ENCODE measurements at regions not wholly inside any gene's neighbourhood (a gene's known extent, or its start where the extent isn't known, plus 50 kb on each side); places are given as distances from the start of the nearest gene placed in this dataset.

DNA sequence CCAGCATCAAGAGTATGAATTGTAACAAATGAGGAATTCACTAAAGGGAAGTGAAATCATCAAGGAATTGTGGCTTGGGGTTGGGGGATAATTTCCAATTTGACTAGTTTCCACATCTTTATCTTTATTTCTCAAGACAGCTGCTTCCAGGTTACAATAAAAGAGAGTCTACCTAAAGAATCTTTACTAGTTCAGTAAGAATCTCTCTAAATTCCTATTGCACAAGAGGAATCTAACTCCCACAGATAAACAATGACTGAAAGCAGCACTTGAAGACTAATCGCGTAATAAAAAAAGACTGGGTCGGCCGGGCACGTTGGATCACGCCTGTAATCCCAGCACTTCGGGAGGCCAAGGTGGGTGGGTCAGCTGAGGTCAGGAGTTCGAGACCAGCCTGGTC lies 194.4 kb downstream of the KBTBD8 start:
- TF ChIP-seq, protein P1, sequence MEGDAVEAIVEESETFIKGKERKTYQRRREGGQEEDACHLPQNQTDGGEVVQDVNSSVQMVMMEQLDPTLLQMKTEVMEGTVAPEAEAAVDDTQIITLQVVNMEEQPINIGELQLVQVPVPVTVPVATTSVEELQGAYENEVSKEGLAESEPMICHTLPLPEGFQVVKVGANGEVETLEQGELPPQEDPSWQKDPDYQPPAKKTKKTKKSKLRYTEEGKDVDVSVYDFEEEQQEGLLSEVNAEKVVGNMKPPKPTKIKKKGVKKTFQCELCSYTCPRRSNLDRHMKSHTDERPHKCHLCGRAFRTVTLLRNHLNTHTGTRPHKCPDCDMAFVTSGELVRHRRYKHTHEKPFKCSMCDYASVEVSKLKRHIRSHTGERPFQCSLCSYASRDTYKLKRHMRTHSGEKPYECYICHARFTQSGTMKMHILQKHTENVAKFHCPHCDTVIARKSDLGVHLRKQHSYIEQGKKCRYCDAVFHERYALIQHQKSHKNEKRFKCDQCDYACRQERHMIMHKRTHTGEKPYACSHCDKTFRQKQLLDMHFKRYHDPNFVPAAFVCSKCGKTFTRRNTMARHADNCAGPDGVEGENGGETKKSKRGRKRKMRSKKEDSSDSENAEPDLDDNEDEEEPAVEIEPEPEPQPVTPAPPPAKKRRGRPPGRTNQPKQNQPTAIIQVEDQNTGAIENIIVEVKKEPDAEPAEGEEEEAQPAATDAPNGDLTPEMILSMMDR (IDR thresholded peaks at IDR 0.05; ENCODE audit: insufficient read depth, low read depth, low read length, missing control alignments) = no peak
- no peak overlapping the region for H3K4me3 ChIP-seq (ENCODE audit: low read length)
- DNase-seq (ENCODE audit: low read depth) = no peak

DNA sequence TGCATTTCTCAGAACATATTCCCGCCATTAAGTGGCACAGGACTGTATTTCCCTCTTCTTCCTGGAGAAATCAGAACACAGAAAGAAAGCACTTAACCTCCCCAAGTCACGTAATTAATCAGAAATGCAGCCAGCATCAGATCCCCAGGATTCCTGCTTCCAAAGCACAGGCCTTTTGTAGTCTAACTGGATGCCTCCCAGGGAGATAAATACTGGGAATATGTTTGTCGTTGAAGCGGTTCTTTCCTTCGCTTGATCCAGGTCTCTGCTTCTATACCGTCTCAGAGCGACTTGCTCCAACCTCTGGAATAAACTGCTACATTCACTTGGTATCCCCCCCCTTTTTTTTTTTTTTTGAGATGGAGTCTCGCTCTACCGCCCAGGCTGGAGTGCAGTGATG lies 198.6 kb downstream of the KBTBD8 start:
- no peak for DNase-seq (ENCODE audit: low read depth)
- H3K4me3 ChIP-seq (ENCODE audit: low read length) = no peak overlapping the region
- TF ChIP-seq, protein P1 (IDR thresholded peaks at IDR 0.05; ENCODE audit: insufficient read depth, low read depth, low read length, missing control alignments) = no peak

- H3K4me3 ChIP-seq (ENCODE audit: low read length) = no peak overlapping the region
- no peak for DNase-seq (ENCODE audit: low read depth)
- TF ChIP-seq, protein P1 (IDR thresholded peaks at IDR 0.05; ENCODE audit: insufficient read depth, low read depth, low read length, missing control alignments) = no peak
Measured at GRCh38 chr3:67198374-67198773, 200.3 kb downstream of the KBTBD8 start.

DNA sequence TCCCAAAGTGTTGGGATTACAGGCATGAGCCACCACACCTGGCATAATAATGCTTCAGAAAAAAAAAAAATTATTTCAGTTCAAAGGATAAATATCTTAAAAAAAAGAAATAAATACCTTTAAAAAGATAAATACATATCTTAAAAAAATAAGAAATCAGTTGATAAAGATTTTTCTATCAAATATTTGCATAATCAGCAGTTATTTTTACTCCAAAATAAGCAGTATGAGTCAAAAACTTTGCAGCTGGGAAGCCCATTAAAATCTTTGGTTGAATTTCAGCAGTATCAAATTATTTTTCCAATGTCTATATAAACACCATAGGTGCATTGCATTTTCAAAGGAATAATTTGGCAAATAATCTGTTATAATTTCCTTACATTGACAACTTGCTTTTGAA lies 202.5 kb downstream of the KBTBD8 start:
- no peak for DNase-seq (ENCODE audit: low read depth)
- TF ChIP-seq, protein P1 (IDR thresholded peaks at IDR 0.05; ENCODE audit: insufficient read depth, low read depth, low read length, missing control alignments) = no peak
- H3K4me3 ChIP-seq (ENCODE audit: low read length) = no peak overlapping the region

- TF ChIP-seq, protein P1 (IDR thresholded peaks at IDR 0.05; ENCODE audit: insufficient read depth, low read depth, low read length, missing control alignments) = no peak
- no peak for DNase-seq (ENCODE audit: low read depth)
- H3K4me3 ChIP-seq (ENCODE audit: low read length) = no peak overlapping the region
Measured at GRCh38 chr3:67201026-67201425, 202.9 kb downstream of the KBTBD8 start.

DNA sequence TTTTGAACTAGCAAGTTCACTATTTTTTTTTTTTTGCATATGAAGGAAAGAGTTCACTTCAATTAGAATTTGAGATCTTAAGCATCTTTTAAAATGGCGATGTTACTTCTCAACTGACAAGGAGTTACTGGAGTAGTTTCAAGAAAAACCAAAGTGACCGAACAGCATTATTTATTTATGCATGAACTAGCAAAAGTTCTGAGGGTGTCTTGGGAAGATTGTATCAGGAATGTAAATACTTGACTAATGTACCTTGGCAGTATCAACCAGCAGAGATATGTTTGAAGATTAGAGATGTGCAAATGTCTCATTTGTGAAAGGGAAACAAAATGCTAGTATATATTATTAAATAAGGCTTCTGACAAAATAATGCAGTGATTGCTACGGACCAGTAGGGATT lies 203.9 kb downstream of the KBTBD8 start:
- no peak for DNase-seq (ENCODE audit: low read depth)
- TF ChIP-seq, protein P1 (IDR thresholded peaks at IDR 0.05; ENCODE audit: insufficient read depth, low read depth, low read length, missing control alignments) = no peak
- H3K4me3 ChIP-seq (ENCODE audit: low read length) = no peak overlapping the region

DNA sequence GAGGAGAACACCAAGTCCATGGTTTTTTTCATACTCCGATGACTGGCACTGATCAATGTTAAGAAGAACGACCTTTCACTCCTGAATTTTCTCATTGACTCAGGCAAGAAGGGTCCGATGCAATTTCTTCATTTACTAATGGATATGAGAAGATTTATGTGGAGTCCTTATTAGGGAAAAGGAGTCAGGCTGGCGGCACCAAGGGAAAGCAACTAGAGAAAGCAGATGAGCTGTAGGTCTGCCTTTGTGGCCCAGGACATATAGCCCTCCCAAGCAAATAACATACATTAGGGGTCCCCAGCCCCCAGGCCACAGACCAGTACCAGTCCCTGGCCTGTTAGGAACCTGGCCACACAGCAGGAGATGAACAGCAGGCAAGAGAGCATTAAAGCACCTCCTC lies 206.8 kb downstream of the KBTBD8 start:
- H3K4me3 ChIP-seq (ENCODE audit: low read length) = no peak overlapping the region
- TF ChIP-seq, protein P1 (IDR thresholded peaks at IDR 0.05; ENCODE audit: insufficient read depth, low read depth, low read length, missing control alignments) = no peak
- no peak for DNase-seq (ENCODE audit: low read depth)
